WTC11 (cell line): ENCODE measurements at regions not wholly inside any gene's neighbourhood (a gene's known extent, or its start where the extent isn't known, plus 50 kb on each side); places are given as distances from the start of the nearest gene placed in this dataset.

Experiments
- ESRRA ChIP-seq: sonication (generic); formaldehyde crosslinking; IDR thresholded peaks from 2 replicates; pipeline ENCODE4 v1.8.1; 2022; ENCODE audit warnings: mild to moderate bottlenecking, missing genetic modification reagents, borderline replicate concordance
- NFYB ChIP-seq: sonication (generic); formaldehyde crosslinking; conservative IDR thresholded peaks from 2 replicates; pipeline ENCODE4 v1.8.0; 2022; ENCODE audit warnings: low read depth, missing genetic modification reagents
- NR2C2 ChIP-seq: sonication (generic); formaldehyde crosslinking; IDR thresholded peaks from 2 replicates; pipeline ENCODE4 v1.8.0; 2022; ENCODE audit warnings: mild to moderate bottlenecking, missing genetic modification reagents
- TF ChIP-seq, protein P1 (sequence below): sonication (generic); formaldehyde crosslinking; IDR thresholded peaks from 2 replicates; pipeline ENCODE4 v1.8.1; 2023; ENCODE audit warnings: mild to moderate bottlenecking, missing genetic modification reagents

DNA sequence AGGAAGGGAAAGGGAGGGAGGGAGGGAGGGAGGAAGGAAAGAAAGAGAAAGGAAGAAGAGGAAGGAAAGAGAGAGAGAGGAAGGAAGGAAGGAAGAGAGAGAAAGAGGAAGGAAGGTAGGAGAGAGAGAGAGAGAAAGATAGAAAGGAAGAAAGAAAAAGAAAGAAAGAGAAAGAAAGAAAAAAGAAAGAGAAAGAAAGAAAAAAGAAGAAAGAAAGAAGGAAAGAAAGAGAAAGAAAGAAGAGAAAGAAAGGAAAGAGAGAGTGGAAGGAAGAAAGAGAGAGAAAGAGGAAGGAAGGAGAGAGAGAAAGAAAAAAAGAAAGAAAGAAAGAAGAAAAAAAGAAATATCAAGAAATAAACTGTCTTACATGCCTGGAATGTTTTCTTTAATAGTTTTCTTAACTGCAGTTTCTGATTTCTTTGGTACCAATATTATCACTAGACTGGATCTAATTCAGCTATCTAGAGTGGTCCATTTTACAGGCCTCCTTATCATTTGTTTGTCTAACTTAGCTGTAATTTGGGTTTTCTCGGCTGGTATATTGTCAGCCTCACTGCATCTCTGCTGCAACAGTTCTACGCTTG, 59.6 kb upstream of the MBOAT2 start:
- no peak for TF ChIP-seq ESRRA
- TF ChIP-seq, protein P1, sequence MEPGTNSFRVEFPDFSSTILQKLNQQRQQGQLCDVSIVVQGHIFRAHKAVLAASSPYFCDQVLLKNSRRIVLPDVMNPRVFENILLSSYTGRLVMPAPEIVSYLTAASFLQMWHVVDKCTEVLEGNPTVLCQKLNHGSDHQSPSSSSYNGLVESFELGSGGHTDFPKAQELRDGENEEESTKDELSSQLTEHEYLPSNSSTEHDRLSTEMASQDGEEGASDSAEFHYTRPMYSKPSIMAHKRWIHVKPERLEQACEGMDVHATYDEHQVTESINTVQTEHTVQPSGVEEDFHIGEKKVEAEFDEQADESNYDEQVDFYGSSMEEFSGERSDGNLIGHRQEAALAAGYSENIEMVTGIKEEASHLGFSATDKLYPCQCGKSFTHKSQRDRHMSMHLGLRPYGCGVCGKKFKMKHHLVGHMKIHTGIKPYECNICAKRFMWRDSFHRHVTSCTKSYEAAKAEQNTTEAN (CRISPR knock-in tag), result no peak
- TF ChIP-seq NFYB (CRISPR knock-in tag), result no peak
- no peak for TF ChIP-seq NR2C2 (CRISPR knock-in tag)
